NCI-H1048 (cell line): ENCODE measurements at regions not wholly inside any gene's neighbourhood (a gene's known extent, or its start where the extent isn't known, plus 50 kb on each side); places are given as distances from the start of the nearest gene placed in this dataset.
A peak's percentile ranks its signal among the peaks of the same experiment; 100 is the strongest.

Experiments used
- DNase-seq: peaks from one replicate; lab custom pipeline; 2025; lab: John Stamatoyannopoulos, UW

- no peak for DNase-seq
These were observed 350.7 kb upstream of the DCN start for GRCh38 chr12:91533366-91533765.

GRCh38 chr12:91529829-91530228 lies 347.2 kb upstream of the DCN start:
- DNase-seq: no peak

GRCh38 chr12:91523831-91524230 lies 341.2 kb upstream of the DCN start:
- no peak for DNase-seq

- no peak for DNase-seq
These were observed 334.1 kb upstream of the DCN start for GRCh38 chr12:91516695-91517047.

- no peak for DNase-seq
These were observed 333.5 kb upstream of the DCN start for GRCh38 chr12:91515944-91516694.

GRCh38 chr12:91513313-91513712 lies 330.7 kb upstream of the DCN start:
- no peak for DNase-seq

GRCh38 chr12:91511795-91512420 lies 329.3 kb upstream of the DCN start:
- DNase-seq: no peak

GRCh38 chr12:91507754-91508153 lies 325.1 kb upstream of the DCN start:
- no peak for DNase-seq

GRCh38 chr12:91506452-91506851 lies 323.8 kb upstream of the DCN start:
- DNase-seq: no peak

GRCh38 chr12:91505006-91505405 lies 322.4 kb upstream of the DCN start:
- no peak for DNase-seq

GRCh38 chr12:91502208-91502607 lies 319.6 kb upstream of the DCN start:
- DNase-seq: no peak

- no peak for DNase-seq
These were observed 313.7 kb upstream of the DCN start for GRCh38 chr12:91496337-91496736.

GRCh38 chr12:91493308-91493707 lies 310.7 kb upstream of the DCN start:
- no peak for DNase-seq

- DNase-seq: no peak
These were observed 310.0 kb upstream of the DCN start for GRCh38 chr12:91492648-91493047.

- DNase-seq: no peak
These were observed 308.2 kb upstream of the DCN start for GRCh38 chr12:91490667-91491311.

- no peak for DNase-seq
These were observed 300.9 kb upstream of the DCN start for GRCh38 chr12:91483471-91483985.

GRCh38 chr12:91482231-91482630 lies 299.6 kb upstream of the DCN start:
- DNase-seq: no peak

GRCh38 chr12:91478500-91478899 lies 295.9 kb upstream of the DCN start:
- DNase-seq: no peak

GRCh38 chr12:91467686-91468085 lies 285.1 kb upstream of the DCN start:
- DNase-seq: no peak

GRCh38 chr12:91461061-91461460 lies 278.4 kb upstream of the DCN start:
- no peak for DNase-seq

- peak; percentile 42 for DNase-seq
These were observed 277.9 kb upstream of the DCN start for GRCh38 chr12:91460469-91460868.

GRCh38 chr12:91455321-91455720 lies 272.7 kb upstream of the DCN start:
- no peak for DNase-seq

GRCh38 chr12:91454179-91454578 lies 271.6 kb upstream of the DCN start:
- no peak for DNase-seq
